ENCODE measurements at regions not wholly inside any gene's neighbourhood (a gene's known extent, or its start where the extent isn't known, plus 50 kb on each side); places are given as distances from the start of the nearest gene placed in this dataset.
A peak's percentile ranks its signal among the peaks of the same experiment; 100 is the strongest.
"Not testable (repeated sequence)": the region's sequence is repeated elsewhere in the genome, so short reads cannot be mapped to it uniquely, and the experiment has no call there.

- Histone ChIP-seq H3K4me3 (ENCODE audit: insufficient read depth, low read depth, low read length) (no peak overlapping the region), H3K36me3 (replicated peaks; ENCODE audit: control insufficient read depth, insufficient read depth, low read length) (no peaks in the 10 kb centered on the region), H3K27me3 (ENCODE audit: control insufficient read depth, insufficient read depth, low read length) (no peaks in the 10 kb centered on the region)
- no peak for DNase-seq
Measured at GRCh38 chr1:30001011-30001731, 722.2 kb downstream of the MATN1 start.

GRCh38 chr1:30000266-30000665 lies 723.1 kb downstream of the MATN1 start:
- H3K27me3 ChIP-seq (ENCODE audit: control insufficient read depth, insufficient read depth, low read length): no peaks in the 10 kb centered on the region
- no peak overlapping the region for H3K4me3 ChIP-seq (ENCODE audit: insufficient read depth, low read depth, low read length)
- no peaks in the 10 kb centered on the region for H3K36me3 ChIP-seq (replicated peaks; ENCODE audit: control insufficient read depth, insufficient read depth, low read length)
- DNase-seq: no peak

- no peak for DNase-seq
- Histone ChIP-seq H3K27me3 (ENCODE audit: control insufficient read depth, insufficient read depth, low read length) (no peaks in the 10 kb centered on the region), H3K4me3 (ENCODE audit: insufficient read depth, low read depth, low read length) (no peak overlapping the region), H3K36me3 (replicated peaks; ENCODE audit: control insufficient read depth, insufficient read depth, low read length) (no peaks in the 10 kb centered on the region)
Measured at GRCh38 chr1:29999595-29999994, 723.8 kb downstream of the MATN1 start.

GRCh38 chr1:29998686-29999085 lies 724.7 kb downstream of the MATN1 start:
- no peak for DNase-seq
- Histone ChIP-seq H3K27me3 (ENCODE audit: control insufficient read depth, insufficient read depth, low read length) (no peaks in the 10 kb centered on the region), H3K4me3 (ENCODE audit: insufficient read depth, low read depth, low read length) (no peak overlapping the region), H3K36me3 (replicated peaks; ENCODE audit: control insufficient read depth, insufficient read depth, low read length) (no peaks in the 10 kb centered on the region)

GRCh38 chr1:29997818-29998217 lies 725.6 kb downstream of the MATN1 start:
- DNase-seq; H3K4me3 ChIP-seq (ENCODE audit: insufficient read depth, low read depth, low read length); H3K36me3 ChIP-seq (replicated peaks; ENCODE audit: control insufficient read depth, insufficient read depth, low read length); H3K27me3 ChIP-seq (ENCODE audit: control insufficient read depth, insufficient read depth, low read length): not testable (repeated sequence)

GRCh38 chr1:29993950-29994349 lies 729.4 kb downstream of the MATN1 start:
- no peak for DNase-seq

GRCh38 chr1:29991815-29992214 lies 731.6 kb downstream of the MATN1 start:
- DNase-seq: peak; percentile 6
- H3K27me3 ChIP-seq (ENCODE audit: control insufficient read depth, insufficient read depth, low read length): peaks cover 6% of the 10 kb centered on the region; the same call in 1 of the 2 replicates
- no peak overlapping the region for H3K4me3 ChIP-seq (ENCODE audit: insufficient read depth, low read depth, low read length)
- no peaks in the 10 kb centered on the region for H3K36me3 ChIP-seq (replicated peaks; ENCODE audit: control insufficient read depth, insufficient read depth, low read length)

More at GRCh38 chr1:29993950-29994349, 729.4 kb downstream of the MATN1 start:
- Histone ChIP-seq H3K27me3 (ENCODE audit: control insufficient read depth, insufficient read depth, low read length) (peaks cover 6% of the 10 kb centered on the region; the same call in 1 of the 2 replicates), H3K4me3 (ENCODE audit: insufficient read depth, low read depth, low read length) (no peak overlapping the region), H3K36me3 (replicated peaks; ENCODE audit: control insufficient read depth, insufficient read depth, low read length) (no peaks in the 10 kb centered on the region)

- no peak overlapping the region for H3K4me3 ChIP-seq (ENCODE audit: insufficient read depth, low read depth, low read length)
- peaks cover 6% of the 10 kb centered on the region; the same call in 1 of the 2 replicates for H3K27me3 ChIP-seq (ENCODE audit: control insufficient read depth, insufficient read depth, low read length)
- peak; percentile 91 for DNase-seq
- H3K36me3 ChIP-seq (replicated peaks; ENCODE audit: control insufficient read depth, insufficient read depth, low read length): no peaks in the 10 kb centered on the region
Measured at GRCh38 chr1:29991025-29991424, 732.4 kb downstream of the MATN1 start.

- peak; percentile 8 for DNase-seq
Measured at GRCh38 chr1:29990304-29990703, 733.1 kb downstream of the MATN1 start.

GRCh38 chr1:29986986-29987385 lies 736.4 kb downstream of the MATN1 start:
- no peak overlapping the region for H3K4me3 ChIP-seq (ENCODE audit: insufficient read depth, low read depth, low read length)

More at GRCh38 chr1:29990304-29990703, 733.1 kb downstream of the MATN1 start:
- H3K27me3 ChIP-seq (ENCODE audit: control insufficient read depth, insufficient read depth, low read length): peaks cover 6% of the 10 kb centered on the region; the same call in 1 of the 2 replicates
- no peak overlapping the region for H3K4me3 ChIP-seq (ENCODE audit: insufficient read depth, low read depth, low read length)
- no peaks in the 10 kb centered on the region for H3K36me3 ChIP-seq (replicated peaks; ENCODE audit: control insufficient read depth, insufficient read depth, low read length)

GRCh38 chr1:29985606-29985945 lies 737.8 kb downstream of the MATN1 start:
- Histone ChIP-seq H3K4me3 (ENCODE audit: insufficient read depth, low read depth, low read length) (no peak overlapping the region), H3K27me3 (ENCODE audit: control insufficient read depth, insufficient read depth, low read length) (peaks cover 1% of the 10 kb centered on the region; the same call in 1 of the 2 replicates), H3K36me3 (replicated peaks; ENCODE audit: control insufficient read depth, insufficient read depth, low read length) (no peaks in the 10 kb centered on the region)
- no peak for DNase-seq

More at GRCh38 chr1:29986986-29987385, 736.4 kb downstream of the MATN1 start:
- Histone ChIP-seq H3K36me3 (replicated peaks; ENCODE audit: control insufficient read depth, insufficient read depth, low read length) (no peaks in the 10 kb centered on the region), H3K27me3 (ENCODE audit: control insufficient read depth, insufficient read depth, low read length) (peaks cover 6% of the 10 kb centered on the region; the same call in 1 of the 2 replicates)
- peak; percentile 61 for DNase-seq

- H3K36me3 ChIP-seq (replicated peaks; ENCODE audit: control insufficient read depth, insufficient read depth, low read length): no peaks in the 10 kb centered on the region
- no peak for DNase-seq
Measured at GRCh38 chr1:29984862-29985605, 738.4 kb downstream of the MATN1 start.

GRCh38 chr1:29984166-29984861 lies 739.1 kb downstream of the MATN1 start:
- Histone ChIP-seq H3K27me3 (ENCODE audit: control insufficient read depth, insufficient read depth, low read length) (no peaks in the 10 kb centered on the region), H3K4me3 (ENCODE audit: insufficient read depth, low read depth, low read length) (no peak overlapping the region), H3K36me3 (replicated peaks; ENCODE audit: control insufficient read depth, insufficient read depth, low read length) (no peaks in the 10 kb centered on the region)
- no peak for DNase-seq

More at GRCh38 chr1:29984862-29985605, 738.4 kb downstream of the MATN1 start:
- Histone ChIP-seq H3K27me3 (ENCODE audit: control insufficient read depth, insufficient read depth, low read length) (peaks cover under 1% of the 10 kb centered on the region; the same call in 1 of the 2 replicates), H3K4me3 (ENCODE audit: insufficient read depth, low read depth, low read length) (no peak overlapping the region)

- Histone ChIP-seq H3K27me3 (ENCODE audit: control insufficient read depth, insufficient read depth, low read length) (no peaks in the 10 kb centered on the region), H3K4me3 (ENCODE audit: insufficient read depth, low read depth, low read length) (no peak overlapping the region), H3K36me3 (replicated peaks; ENCODE audit: control insufficient read depth, insufficient read depth, low read length) (no peaks in the 10 kb centered on the region)
- no peak for DNase-seq
Measured at GRCh38 chr1:29983321-29983720, 740.1 kb downstream of the MATN1 start.

Measured in H7 (cell line).